SHP77 (cell line): ENCODE measurements at regions not wholly inside any gene's neighbourhood (a gene's known extent, or its start where the extent isn't known, plus 50 kb on each side); places are given as distances from the start of the nearest gene placed in this dataset.
A peak's percentile ranks its signal among the peaks of the same experiment; 100 is the strongest.
"Not testable (repeated sequence)": the region's sequence is repeated elsewhere in the genome, so short reads cannot be mapped to it uniquely, and the experiment has no call there.

Experiments
- DNase-seq, 2 experiments: peaks; one replicate each; lab custom pipeline; 2025; lab: John Stamatoyannopoulos, UW

- no peak for DNase-seq
Observed at GRCh38 chr3:20325563-20325962, 139.6 kb upstream of the SGO1 start.

GRCh38 chr3:20324664-20325478, 138.9 kb upstream of the SGO1 start:
- DNase-seq = no peak

GRCh38 chr3:20323307-20323927, 137.4 kb upstream of the SGO1 start:
- DNase-seq = no peak

GRCh38 chr3:20322085-20322484, 136.1 kb upstream of the SGO1 start:
- no peak for DNase-seq

GRCh38 chr3:20321391-20322047, 135.5 kb upstream of the SGO1 start:
- DNase-seq = no peak

- peak; percentile 11 to 13 for DNase-seq
Observed at GRCh38 chr3:20320489-20320888, 134.5 kb upstream of the SGO1 start.

GRCh38 chr3:20319551-20319950, 133.5 kb upstream of the SGO1 start:
- no peak for DNase-seq

- no peak for DNase-seq
Observed at GRCh38 chr3:20317616-20318015, 131.6 kb upstream of the SGO1 start.

GRCh38 chr3:20316238-20316637, 130.2 kb upstream of the SGO1 start:
- no peak for DNase-seq

GRCh38 chr3:20310629-20311028, 124.6 kb upstream of the SGO1 start:
- no peak for DNase-seq

- DNase-seq = no peak
Observed at GRCh38 chr3:20307383-20307782, 121.4 kb upstream of the SGO1 start.

GRCh38 chr3:20305647-20306046, 119.6 kb upstream of the SGO1 start:
- no peak for DNase-seq

GRCh38 chr3:20302766-20303165, 116.8 kb upstream of the SGO1 start:
- DNase-seq = no peak

- no peak for DNase-seq
Observed at GRCh38 chr3:20288050-20288449, 102.0 kb upstream of the SGO1 start.

GRCh38 chr3:20280257-20280656, 94.3 kb upstream of the SGO1 start:
- no peak for DNase-seq

- not testable (repeated sequence) for DNase-seq
Observed at GRCh38 chr3:20265977-20266376, 80.0 kb upstream of the SGO1 start.

- DNase-seq = no peak
Observed at GRCh38 chr3:20264900-20265567, 79.0 kb upstream of the SGO1 start.

- no peak for DNase-seq
Observed at GRCh38 chr3:20258371-20258770, 72.4 kb upstream of the SGO1 start.

- no peak for DNase-seq
Observed at GRCh38 chr3:20256144-20256543, 70.1 kb upstream of the SGO1 start.

- no peak for DNase-seq
Observed at GRCh38 chr3:20254268-20255117, 68.5 kb upstream of the SGO1 start.

GRCh38 chr3:20250786-20251185, 64.8 kb upstream of the SGO1 start:
- DNase-seq = no peak

GRCh38 chr3:20250314-20250713, 64.3 kb upstream of the SGO1 start:
- no peak for DNase-seq
